ENCODE measurements at regions not wholly inside any gene's neighbourhood (a gene's known extent, or its start where the extent isn't known, plus 50 kb on each side); places are given as distances from the start of the nearest gene placed in this dataset.

DNA sequence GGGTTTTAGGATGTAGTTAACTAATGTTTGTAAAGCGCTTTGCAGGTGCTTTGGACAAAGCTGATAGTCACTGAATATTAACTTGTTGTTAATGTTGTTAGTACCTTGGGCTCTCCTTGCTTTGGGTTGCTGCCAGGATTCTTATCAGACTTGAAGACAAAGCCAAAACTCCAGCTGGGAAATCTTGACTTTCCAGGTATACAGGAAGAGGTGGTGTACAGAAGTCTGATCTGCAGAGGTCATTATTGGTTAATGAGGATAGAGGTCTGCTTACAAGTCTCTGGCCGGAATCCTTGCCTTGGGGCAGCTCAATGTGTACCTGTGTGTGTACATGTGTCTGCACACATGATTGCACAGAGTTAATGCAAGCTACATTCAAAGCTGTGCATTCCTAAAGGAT is 96.0 kb upstream of the POU3F1 start:
- Histone ChIP-seq H3K4me3 (no peak overlapping the region), H3K27me3 (peaks cover 0 to 5% of the 10 kb centered on the region in 2 donors), H3K9me3 (peaks cover 0 to 17% of the 10 kb centered on the region in 2 donors), H3K27ac (no peak overlapping the region), H3K4me1 (peaks cover 0 to 6% of the 10 kb centered on the region in 2 donors), H3K36me3 (no peaks in the 10 kb centered on the region)
- TF ChIP-seq POLR2A (IDR thresholded peaks at IDR 0.05) (no peak), POLR2AphosphoS5 (IDR thresholded peaks at IDR 0.05) (no peak)
- TF ChIP-seq, protein P1, sequence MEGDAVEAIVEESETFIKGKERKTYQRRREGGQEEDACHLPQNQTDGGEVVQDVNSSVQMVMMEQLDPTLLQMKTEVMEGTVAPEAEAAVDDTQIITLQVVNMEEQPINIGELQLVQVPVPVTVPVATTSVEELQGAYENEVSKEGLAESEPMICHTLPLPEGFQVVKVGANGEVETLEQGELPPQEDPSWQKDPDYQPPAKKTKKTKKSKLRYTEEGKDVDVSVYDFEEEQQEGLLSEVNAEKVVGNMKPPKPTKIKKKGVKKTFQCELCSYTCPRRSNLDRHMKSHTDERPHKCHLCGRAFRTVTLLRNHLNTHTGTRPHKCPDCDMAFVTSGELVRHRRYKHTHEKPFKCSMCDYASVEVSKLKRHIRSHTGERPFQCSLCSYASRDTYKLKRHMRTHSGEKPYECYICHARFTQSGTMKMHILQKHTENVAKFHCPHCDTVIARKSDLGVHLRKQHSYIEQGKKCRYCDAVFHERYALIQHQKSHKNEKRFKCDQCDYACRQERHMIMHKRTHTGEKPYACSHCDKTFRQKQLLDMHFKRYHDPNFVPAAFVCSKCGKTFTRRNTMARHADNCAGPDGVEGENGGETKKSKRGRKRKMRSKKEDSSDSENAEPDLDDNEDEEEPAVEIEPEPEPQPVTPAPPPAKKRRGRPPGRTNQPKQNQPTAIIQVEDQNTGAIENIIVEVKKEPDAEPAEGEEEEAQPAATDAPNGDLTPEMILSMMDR (IDR thresholded peaks at IDR 0.05) = no peak
- no peak for DNase-seq (ENCODE audit: low spot score in 2 of 2)
- intact Hi-C loops (cut with DNase I; ENCODE audit: low total_unique reads) = no loop called here

DNA sequence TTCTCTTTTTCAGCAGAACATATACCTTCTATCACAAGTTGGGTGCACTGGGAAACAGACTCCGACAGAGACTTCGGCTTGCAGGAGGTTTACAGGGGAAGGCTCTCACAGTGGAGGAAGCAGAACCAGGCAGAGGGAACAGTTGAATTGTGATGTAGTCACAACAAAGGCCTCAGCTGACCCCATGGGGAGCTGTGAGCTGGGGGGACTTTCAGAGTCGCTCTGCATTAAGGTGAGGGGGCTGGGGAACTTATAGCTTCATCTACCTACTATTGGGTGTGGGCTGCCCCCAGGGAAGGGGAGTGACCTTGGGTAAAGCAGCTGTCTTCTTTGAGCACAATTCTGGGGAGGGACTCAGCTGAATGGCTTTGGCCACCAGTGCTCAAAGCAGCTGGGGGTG is 94.9 kb upstream of the POU3F1 start:
- intact Hi-C loops (cut with DNase I; ENCODE audit: low total_unique reads) = no loop called here
- H3K4me3 ChIP-seq = no peak overlapping the region
- no peaks in the 10 kb centered on the region for H3K36me3 ChIP-seq
- peaks cover 0 to 12% of the 10 kb centered on the region in 2 donors for H3K9me3 ChIP-seq
- no peak for DNase-seq (ENCODE audit: low spot score in 2 of 2)
- H3K27ac ChIP-seq = no peak overlapping the region
- H3K27me3 ChIP-seq = peaks cover 0 to 12% of the 10 kb centered on the region in 2 donors
- peaks cover 0 to 6% of the 10 kb centered on the region in 2 donors for H3K4me1 ChIP-seq
- TF ChIP-seq POLR2AphosphoS5 (IDR thresholded peaks at IDR 0.05) (no peak), POLR2A (IDR thresholded peaks at IDR 0.05) (no peak)
- TF ChIP-seq, protein P1 (IDR thresholded peaks at IDR 0.05) = no peak

DNA sequence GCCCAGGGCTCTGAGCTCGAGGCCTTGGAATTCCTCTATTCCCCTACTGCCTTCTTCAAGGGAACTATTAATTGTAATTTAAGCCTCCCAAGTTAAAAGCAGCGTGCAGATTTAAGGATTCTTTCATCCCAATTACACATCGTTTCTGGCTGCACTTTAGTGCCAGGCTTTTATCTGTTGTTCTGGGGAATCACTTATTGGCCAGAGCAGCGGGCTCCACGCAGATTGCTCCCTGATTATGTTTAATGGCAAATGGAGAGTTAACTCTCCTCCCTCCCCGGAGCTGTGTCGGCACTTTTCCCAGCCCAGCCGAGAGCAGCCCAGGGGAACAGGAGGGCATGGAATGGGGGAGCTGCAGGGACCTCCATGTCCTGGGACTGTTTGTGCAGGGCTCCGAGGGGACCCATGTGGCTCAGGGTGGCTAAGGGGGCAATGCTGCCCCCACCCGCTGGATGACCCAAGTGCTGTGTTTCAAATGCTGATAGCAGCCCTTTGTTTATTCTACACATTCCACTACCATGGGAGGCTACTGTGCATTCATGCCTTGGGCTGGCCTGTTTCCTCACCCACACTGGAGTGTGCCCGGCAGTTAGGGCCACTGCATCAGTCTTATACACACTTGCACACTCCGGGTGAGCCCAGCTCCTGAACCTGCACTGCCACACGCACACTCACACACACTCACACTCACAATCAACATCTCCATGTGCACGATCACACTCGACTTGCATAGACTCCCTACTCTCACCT is 93.3 kb upstream of the POU3F1 start:
- Histone ChIP-seq H3K9me3 (no peaks in the 10 kb centered on the region), H3K27me3 (peaks cover 0 to 16% of the 10 kb centered on the region in 2 donors), H3K36me3 (no peaks in the 10 kb centered on the region), H3K4me3 (no peak overlapping the region), H3K27ac (no peak overlapping the region), H3K4me1 (peaks cover 0 to 6% of the 10 kb centered on the region in 2 donors)
- DNase-seq (ENCODE audit: low spot score in 2 of 2) = no peak
- intact Hi-C loops (cut with DNase I; ENCODE audit: low total_unique reads) = no loop called here
- TF ChIP-seq, protein P1 (IDR thresholded peaks at IDR 0.05) = no peak
- TF ChIP-seq POLR2AphosphoS5 (IDR thresholded peaks at IDR 0.05) (no peak), POLR2A (IDR thresholded peaks at IDR 0.05) (no peak)

DNA sequence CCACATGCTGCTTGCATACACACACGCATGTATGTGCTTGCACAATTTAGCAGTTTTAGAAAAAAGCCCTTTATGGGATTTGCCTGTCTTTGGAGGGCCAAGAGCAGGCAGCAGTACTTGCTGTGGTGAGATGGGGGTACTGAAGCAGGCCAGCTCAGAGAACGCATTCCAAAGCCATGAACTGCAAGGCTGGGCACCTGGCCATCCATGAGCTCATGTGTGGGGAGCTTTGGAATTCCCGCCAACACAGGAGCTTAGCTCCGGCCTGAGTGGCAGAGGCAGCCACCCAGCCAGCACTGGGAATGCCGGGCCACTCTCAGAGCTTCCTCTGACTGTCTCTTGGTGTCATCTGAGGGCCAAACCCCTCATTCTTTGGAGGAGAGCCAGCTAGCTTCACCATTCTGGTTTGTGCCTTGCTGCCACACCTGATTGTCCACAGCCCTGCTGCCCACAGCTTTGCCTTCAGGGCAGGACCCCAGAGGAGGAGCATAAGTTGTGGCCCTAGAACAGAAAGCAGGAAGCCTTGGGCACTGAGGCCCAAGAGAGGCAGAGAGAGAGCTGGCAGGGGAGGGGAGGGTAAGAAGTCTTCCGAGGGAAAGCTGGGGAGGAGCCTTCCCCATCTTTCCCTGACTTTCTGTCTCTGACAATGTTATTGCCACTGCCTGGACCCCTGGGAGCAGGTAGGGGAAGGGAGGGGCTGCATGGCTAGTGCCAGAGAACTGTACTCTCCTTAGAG is 92.1 kb upstream of the POU3F1 start:
- TF ChIP-seq, protein P1 (IDR thresholded peaks at IDR 0.05) = peak in 2 of 3 donors; percentile 11 to 73
- TF ChIP-seq POLR2A (IDR thresholded peaks at IDR 0.05) = no peak
- peak in 1 of 3 donors; percentile 43 for TF ChIP-seq POLR2AphosphoS5 (IDR thresholded peaks at IDR 0.05)
- Histone ChIP-seq H3K4me3 (no peak overlapping the region), H3K4me1 (peaks cover 0 to 6% of the 10 kb centered on the region in 2 donors), H3K36me3 (no peaks in the 10 kb centered on the region), H3K27me3 (peaks cover 0 to 23% of the 10 kb centered on the region in 2 donors), H3K9me3 (no peaks in the 10 kb centered on the region), H3K27ac (peak overlapping the region; percentile 52 to 72)
- intact Hi-C loops (cut with DNase I; ENCODE audit: low total_unique reads) = no loop called here
- peak; percentile 77 to 94 for DNase-seq (ENCODE audit: low spot score in 2 of 2)

DNA sequence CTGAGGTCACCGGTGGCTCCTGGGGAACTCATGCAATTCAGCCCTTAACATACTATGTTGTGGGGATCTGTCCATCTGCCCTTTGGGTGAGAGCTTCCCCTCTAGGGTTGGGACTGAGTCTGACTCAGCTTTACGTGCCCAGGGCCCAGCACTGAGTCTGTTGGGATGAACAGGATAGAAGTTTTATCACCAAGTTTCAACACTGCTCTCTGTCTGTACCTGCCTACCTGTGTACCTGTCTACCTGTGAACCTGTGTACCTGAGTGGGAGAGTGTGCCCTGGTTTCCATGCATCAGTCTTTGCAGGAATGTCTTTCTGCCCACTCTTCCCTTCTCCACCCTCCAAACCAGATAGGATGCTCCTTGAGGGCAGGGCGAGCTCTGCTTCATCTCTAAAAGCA is 90.6 kb upstream of the POU3F1 start:
- intact Hi-C loops (cut with DNase I; ENCODE audit: low total_unique reads) = no loop called here
- TF ChIP-seq, protein P1 (IDR thresholded peaks at IDR 0.05) = no peak
- TF ChIP-seq POLR2AphosphoS5 (IDR thresholded peaks at IDR 0.05) (no peak), POLR2A (IDR thresholded peaks at IDR 0.05) (no peak)
- no peak for DNase-seq (ENCODE audit: low spot score in 2 of 2)
- Histone ChIP-seq H3K4me3 (no peak overlapping the region), H3K9me3 (no peaks in the 10 kb centered on the region), H3K36me3 (no peaks in the 10 kb centered on the region), H3K4me1 (peaks cover 0 to 6% of the 10 kb centered on the region in 2 donors), H3K27ac (no peak overlapping the region), H3K27me3 (peaks cover 0 to 27% of the 10 kb centered on the region in 2 donors)

Measured in breast epithelium (tissue), 4 donors.